HG03139 (cell line): ENCODE measurements at regions not wholly inside any gene's neighbourhood (a gene's known extent, or its start where the extent isn't known, plus 50 kb on each side); places are given as distances from the start of the nearest gene placed in this dataset.

ENCODE experiments used
- ATAC-seq: cut with Tn5 transposase; IDR thresholded peaks from one replicate; pipeline ENCODE4 v1.9.1; 2021; ENCODE audit not compliant: unreplicated experiment

- no peak for ATAC-seq
Observed at GRCh38 chr1:222243902-222244301, 304.0 kb downstream of the HHIPL2 start.

- ATAC-seq = no peak
Observed at GRCh38 chr1:222242492-222242891, 305.4 kb downstream of the HHIPL2 start.

GRCh38 chr1:222241410-222241809, 306.5 kb downstream of the HHIPL2 start:
- ATAC-seq = no peak

- no peak for ATAC-seq
Observed at GRCh38 chr1:222240536-222241181, 307.2 kb downstream of the HHIPL2 start.

GRCh38 chr1:222239130-222239529, 308.8 kb downstream of the HHIPL2 start:
- no peak for ATAC-seq

- ATAC-seq = no peak
Observed at GRCh38 chr1:222234351-222234750, 313.6 kb downstream of the HHIPL2 start.

GRCh38 chr1:222233444-222234158, 314.3 kb downstream of the HHIPL2 start:
- no peak for ATAC-seq

GRCh38 chr1:222232842-222233241, 315.1 kb downstream of the HHIPL2 start:
- ATAC-seq = no peak

GRCh38 chr1:222229672-222230312, 318.1 kb downstream of the HHIPL2 start:
- no peak for ATAC-seq

- ATAC-seq = no peak
Observed at GRCh38 chr1:222225316-222225691, 322.6 kb downstream of the HHIPL2 start.

- ATAC-seq = no peak
Observed at GRCh38 chr1:222224636-222225315, 323.1 kb downstream of the HHIPL2 start.

GRCh38 chr1:222224156-222224555, 323.7 kb downstream of the HHIPL2 start:
- ATAC-seq = no peak

GRCh38 chr1:222223010-222223409, 324.9 kb downstream of the HHIPL2 start:
- ATAC-seq = no peak

GRCh38 chr1:222216255-222216754, 331.6 kb downstream of the HHIPL2 start:
- ATAC-seq = no peak

GRCh38 chr1:222210776-222211175, 337.1 kb downstream of the HHIPL2 start:
- ATAC-seq = no peak

GRCh38 chr1:222204475-222204874, 343.4 kb downstream of the HHIPL2 start:
- ATAC-seq = no peak

GRCh38 chr1:222202831-222203230, 345.1 kb downstream of the HHIPL2 start:
- no peak for ATAC-seq

GRCh38 chr1:222196736-222197135, 351.2 kb downstream of the HHIPL2 start:
- no peak for ATAC-seq

GRCh38 chr1:222196288-222196687, 351.6 kb downstream of the HHIPL2 start:
- ATAC-seq = no peak

GRCh38 chr1:222195857-222196256, 352.0 kb downstream of the HHIPL2 start:
- ATAC-seq = no peak

GRCh38 chr1:222189218-222189617, 358.7 kb downstream of the HHIPL2 start:
- ATAC-seq = no peak
